AG08396 (cell line): ENCODE measurements at regions not wholly inside any gene's neighbourhood (a gene's known extent, or its start where the extent isn't known, plus 50 kb on each side); places are given as distances from the start of the nearest gene placed in this dataset.

Experiments
- DNase-seq: peaks from one replicate; pipeline ENCODE4 v3.0.0; 2012; ENCODE audit warnings: low spot score, mixed read lengths

DNA sequence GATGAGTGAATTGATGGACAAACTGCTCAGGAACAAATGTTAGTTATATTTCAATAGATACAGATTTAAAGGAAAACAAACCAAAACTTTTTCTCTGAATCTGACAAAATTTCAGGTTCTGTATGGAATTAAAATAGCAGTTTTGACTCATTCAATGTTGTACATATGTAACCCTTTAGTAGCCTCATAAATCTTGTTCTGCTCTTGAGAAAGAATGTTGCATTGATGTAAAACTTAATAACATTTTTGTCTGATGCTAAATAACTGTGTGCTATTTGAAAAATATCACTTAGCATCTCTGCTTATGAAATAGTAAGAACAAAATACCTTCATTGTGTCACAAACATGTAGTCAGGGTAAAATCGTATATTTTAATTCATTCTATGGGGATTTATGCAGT lies 168.9 kb upstream of the NOVA1 start:
- DNase-seq = no peak

DNA sequence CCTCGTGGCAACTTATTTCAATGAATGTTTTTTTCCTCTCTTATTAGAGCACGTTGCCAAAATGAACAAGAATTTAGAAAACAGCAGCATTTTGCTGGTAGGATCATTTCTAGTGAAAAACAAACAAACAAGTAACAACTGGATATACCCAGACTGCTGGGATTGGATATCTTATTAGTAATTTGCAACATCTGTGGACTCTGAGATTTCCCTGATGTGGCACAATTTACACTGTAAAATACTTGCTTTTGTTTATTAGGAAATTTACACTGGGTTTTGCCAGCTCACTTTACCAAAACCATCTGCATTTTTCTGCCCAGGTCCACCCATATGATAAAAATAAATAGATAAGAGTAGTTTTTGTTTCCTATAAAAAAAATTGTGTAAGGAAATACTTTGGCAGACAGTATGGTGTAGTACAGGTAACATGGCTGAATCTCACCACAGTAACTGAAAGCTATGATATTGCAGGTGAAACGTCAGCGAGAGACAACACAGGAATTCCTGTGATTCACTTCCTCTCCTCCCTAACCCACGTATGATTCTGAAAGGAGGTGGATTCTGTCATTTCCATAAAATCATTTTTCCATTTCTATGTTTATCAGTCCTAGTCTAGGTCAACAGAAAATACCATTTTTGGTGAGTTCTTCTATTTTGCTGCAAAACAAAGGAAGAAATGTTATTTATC lies 176.2 kb upstream of the NOVA1 start:
- DNase-seq = no peak

DNA sequence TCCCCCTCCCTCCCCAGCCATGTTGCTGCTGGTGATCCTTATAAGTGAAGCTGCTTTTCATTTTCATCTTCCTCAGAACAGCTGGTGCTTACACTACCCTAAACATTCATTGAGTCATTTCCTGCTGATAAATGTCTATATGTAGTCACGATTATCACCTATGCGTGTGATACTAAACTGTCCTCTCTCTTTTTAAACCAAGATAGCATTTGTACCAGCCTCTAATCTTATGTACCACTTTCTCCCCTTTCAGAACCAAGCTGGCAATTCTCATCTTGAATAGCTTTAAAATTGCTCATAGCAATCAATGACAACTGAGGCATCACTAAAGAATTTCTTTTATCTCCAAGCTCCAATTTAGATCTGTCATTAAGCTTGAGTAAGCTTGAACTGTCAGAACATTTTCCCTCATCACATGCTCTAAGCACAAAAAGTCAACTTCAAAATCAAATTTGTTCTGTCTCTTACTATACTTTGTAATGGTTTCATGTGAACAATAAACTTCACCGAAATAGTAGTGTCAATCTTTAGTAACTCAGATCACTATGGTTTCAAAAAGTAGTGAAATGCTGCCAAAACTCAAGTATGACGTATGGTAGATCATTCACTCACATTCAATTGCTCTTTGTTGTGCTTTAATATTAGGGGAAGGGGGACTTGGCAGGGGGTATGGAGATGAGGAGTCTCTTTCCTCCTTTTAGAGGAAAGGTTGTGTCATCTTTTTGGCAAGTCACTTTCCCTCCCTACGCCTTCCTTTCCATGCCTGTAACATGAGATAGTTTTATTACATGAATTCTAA lies 178.1 kb upstream of the NOVA1 start:
- peak; percentile 3 for DNase-seq

DNA sequence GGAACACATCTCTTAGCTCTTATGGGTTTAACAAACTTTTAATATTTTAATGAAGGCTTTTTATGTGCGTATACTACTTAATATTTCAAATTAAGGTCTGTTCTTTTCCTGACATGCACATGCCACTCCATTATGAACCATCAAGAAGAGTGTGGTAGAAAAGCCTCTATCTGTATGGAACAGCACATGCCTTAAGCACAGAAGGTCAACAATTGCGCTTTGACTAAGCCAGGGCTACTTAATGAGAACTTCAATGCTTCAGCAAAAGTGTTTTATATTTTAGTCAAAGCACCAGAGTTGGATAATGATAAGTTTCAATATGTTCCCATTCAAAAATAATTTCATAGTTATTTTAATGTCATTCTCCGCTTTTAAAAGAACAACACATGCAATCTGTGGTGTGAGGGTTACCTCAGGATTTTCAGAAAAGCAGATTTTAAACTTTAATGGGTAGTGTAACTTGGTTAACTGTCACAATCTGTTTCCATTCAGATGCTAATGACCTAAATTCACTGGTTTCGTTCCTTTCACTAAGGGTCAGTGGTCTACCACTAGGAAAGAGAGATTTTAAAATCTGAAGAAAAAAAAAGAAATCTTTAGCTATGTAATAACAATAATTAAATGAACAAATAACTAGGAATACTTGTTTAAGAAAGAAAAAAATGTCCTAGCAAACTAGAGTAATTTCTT lies 193.4 kb upstream of the NOVA1 start:
- DNase-seq = no peak

DNA sequence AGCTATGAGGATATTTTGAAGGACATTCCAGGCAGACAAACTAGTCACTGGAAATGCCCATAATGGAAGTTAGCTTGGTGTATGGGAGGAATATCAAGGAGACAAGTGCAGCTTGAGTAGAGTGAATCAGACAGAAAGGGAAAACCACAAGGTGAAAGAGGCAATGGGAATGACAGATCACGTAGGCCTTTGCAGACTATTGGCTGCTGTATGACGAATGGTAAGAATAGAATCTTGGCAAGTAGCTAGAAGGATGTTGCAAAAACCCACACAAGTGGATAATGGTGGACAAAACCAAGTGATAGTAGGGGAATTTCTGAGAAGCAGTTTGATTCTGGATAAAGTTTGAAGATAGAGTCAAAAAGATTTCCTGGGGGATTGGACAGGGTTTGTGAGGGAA lies 196.9 kb upstream of the NOVA1 start:
- peak; percentile 2 for DNase-seq

DNA sequence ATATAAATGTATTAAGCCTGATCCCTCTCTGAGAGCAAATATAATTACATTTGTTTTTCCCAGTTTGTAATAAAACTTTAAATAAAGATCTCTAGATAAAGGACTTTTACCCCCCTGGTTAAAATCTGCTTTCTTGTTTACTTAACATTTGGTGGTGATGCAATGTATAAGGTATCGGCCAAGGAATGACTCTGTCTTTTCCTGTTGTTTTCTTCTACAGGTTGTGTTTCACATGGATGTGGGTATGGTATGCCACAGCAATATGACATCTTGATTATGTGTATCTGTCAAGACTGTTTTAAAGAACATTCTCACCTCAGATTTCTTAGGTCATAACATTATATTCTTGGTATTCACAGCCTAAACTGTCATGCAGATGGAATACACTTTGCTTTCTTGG lies 210.6 kb upstream of the NOVA1 start:
- DNase-seq = no peak

DNA sequence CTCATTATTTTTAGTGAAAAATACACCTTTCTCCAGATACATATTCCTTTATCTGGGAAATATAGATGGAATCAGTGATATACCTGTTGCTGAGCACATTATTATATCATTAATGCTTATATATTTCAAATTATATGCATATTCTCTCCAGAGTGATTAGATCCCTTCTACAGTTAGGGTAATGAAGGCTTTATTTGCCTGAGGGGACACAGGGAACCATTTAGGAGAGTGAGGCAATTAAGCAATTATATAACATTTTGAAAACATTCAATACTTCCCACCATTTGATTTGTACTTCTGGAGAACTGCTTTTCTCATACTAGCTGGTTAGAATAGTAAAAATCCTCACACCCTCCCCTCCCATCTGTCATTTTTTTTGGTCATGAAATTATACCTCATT lies 212.8 kb upstream of the NOVA1 start:
- no peak for DNase-seq

DNA sequence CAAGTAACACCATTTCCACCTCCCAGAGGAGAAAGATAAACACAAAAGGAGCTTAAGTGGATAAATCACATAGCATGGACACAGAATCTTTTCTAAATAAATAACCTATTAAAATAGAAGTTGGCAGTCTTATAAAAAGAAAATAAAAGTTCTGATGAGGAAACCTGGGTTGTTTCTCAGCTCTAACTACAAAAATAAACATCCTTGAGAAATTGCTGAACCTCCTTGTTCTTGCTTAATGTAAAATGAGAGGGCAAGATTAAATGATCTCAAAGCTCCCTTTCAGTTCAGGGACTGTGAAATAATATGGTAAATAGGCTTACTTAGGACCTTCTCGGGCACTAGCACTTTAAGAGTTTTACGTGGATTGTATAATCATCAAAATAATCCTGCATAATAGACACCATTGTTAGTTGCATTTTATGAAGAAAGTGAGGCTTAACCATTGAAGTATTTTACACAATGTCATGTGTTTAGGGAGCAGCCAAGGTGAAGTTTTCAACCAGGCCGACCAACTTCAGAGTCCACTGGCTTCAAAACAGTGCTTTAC lies 214.0 kb upstream of the NOVA1 start:
- no peak for DNase-seq

DNA sequence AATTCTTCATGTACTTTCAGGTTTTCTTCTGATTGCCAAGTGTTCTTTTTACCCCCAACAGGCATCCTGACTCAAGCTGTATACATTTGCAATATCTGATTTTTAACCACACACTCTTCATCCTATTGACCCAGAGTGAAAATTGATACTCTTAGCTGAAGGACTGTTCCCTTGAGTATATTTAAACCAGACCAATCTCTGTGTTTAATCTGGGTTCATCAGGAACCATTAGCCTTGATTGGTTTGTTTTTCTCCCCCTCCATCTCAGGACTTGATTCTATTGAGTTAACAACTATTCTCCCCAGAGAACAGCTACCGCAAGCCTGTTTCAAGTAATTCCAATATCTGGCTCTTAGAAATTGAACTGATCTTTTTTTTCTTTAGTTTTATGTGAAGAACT lies 222.3 kb upstream of the NOVA1 start:
- DNase-seq = no peak

DNA sequence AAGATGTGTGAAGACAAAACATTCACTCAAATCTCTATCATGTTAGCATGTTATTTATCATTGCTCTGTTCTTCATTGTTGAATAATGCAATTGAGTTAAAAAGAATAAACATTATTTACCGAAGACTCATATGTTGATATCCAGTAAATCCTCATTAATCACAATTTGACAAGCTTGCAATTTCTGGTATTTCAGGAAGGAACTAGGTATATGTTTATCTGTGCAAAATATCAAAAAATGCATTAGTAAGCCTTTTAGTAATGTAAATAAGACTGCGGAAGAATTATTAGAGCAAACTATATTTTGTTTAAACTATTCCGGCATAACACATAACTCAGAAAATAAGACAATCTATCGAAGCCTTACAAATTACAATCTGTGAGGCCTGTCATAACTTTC lies 222.7 kb upstream of the NOVA1 start:
- no peak for DNase-seq

DNA sequence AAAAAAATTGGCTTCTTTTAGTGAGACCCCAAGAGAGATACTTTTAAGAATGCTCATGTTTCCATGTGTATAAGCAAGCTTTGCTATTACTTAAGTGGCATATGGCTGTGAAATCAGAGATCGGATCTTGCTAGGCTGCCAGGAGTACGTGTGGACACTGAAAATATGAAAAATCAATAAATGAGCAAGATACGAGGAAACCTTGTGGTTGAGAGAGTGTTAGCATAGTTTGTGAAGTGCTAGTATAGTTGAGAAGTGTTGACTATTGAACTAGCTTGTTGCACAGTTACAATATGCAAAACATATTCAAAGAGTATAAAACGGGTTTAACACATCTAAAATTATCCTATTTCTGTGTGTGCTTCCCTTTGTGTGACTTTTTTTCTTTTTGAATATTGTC lies 230.9 kb upstream of the NOVA1 start:
- DNase-seq = no peak

DNA sequence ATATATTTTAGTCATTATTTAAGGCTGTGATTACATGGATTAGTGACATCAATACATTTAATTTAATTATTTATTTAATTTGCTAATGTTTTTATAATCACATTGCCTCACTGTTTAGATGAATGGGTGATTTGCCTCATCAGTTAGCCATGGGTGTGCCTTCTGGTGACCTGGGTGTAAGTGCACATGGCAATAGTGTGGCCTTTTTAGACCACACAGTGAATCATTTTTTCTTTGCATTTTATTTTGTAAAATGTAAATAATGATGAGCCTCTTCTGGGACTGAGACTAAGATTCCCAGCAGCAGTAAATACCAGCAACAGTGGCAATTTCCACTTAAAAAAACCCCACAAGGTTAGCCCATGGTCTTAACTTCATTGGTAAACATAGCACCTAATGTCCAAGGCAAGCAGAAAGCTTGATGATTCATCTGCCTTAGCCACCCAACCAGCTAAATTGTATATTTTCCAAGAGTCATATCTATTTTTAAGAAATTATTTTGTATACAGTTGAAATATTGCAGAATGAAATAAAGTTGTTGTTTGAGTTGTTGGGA lies 235.9 kb upstream of the NOVA1 start:
- no peak for DNase-seq

DNA sequence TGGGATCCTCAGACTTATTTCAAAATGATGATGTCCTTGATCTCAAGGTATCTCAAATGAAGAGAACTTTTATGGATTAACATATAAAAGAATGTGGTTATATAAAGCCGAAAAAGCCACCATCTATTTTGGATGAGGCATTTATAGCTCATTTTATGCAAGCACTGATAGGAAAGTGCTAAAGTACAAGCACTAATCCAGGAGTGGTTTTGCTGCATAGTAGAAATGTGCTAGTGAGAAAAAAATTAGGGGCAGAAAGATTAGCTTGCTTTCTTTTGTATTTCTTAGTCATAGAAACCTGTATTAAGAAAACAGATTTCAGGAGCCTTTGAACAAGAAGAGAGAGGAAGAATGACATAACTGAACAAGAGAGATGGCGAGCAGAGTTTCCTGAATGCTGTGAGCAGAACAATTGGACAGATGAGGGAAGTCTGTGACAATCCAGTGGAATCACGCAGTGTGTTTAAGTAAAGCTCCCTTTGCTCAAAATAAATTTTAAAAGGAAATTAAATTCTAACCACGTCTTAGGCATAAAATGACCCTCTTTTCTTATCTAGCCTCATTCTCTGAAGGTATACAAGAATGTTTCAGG lies 238.2 kb upstream of the NOVA1 start:
- no peak for DNase-seq

DNA sequence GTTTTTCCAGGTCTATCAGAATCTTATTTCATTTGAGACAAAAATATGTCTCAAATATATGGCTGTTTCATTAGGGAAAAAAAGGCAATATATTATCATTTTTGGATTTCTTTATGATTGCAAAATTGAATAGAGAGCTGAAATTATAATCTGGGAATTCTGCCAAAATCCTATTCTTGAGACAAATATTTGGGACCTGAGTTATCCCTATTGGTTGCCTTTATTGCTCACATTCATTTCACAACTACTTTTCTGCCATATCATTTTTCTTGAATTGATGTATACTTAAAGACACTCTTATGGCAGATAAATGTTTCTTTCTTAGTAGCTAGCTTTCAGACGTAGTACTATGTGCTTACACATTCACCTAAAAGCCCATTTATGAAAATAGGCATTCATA lies 241.6 kb upstream of the NOVA1 start:
- no peak for DNase-seq

DNA sequence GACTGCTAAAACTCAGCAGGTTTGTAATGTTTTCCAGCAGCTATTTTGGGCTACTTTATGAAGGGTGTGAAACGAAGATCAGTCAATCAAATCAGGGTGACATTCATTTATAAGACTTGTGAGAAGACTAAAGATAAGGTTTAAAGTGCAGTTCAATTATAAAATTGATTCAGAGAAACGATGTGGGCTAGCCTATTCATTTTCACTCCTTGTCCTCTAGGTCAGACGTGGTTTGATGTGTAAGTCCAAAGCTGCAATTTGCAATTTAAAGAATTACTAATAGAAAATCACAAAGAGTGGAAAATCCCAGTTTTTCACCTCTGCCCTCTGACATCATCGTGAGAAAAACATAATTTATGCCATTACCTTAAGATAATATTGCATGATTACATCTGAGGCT lies 243.5 kb upstream of the NOVA1 start:
- no peak for DNase-seq

DNA sequence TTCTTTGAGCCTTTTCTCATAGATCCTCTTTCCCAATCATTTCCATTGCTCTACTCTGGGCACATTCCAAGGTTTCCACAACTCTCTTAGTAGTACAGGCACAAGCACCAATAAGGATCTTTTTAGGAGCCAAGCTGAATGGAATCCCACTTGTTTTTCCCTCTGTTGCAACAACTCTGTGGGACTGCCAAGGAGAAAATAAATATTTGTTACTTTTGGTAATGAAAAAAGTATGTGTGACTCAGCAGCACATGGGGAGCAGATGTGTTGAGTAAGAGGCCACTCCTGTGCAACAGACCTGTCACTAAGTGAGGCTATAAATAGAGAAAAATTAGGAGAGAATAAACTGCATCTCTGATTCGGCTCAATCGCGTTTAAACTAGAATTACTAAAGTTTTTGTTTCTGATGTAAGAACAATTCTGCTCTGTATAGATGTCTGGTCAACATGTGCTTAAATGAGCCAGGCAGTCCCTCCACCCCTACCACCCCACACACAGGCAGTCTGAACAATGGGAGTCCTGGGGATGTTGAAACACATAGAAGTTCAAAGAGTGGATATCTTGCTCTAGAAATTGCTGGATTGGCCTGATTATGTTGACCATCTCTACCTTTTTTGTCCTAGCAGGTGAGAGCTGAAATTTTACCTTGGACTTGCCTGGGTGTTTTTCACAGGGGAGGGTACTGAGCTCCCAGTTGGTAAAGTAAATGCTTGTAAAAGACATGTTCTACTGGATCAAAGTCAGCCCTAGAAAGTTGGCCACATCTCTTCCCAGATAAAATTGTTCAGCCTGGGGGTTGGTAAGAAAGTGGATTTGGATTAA lies 244.3 kb upstream of the NOVA1 start:
- peak; percentile 30 for DNase-seq

DNA sequence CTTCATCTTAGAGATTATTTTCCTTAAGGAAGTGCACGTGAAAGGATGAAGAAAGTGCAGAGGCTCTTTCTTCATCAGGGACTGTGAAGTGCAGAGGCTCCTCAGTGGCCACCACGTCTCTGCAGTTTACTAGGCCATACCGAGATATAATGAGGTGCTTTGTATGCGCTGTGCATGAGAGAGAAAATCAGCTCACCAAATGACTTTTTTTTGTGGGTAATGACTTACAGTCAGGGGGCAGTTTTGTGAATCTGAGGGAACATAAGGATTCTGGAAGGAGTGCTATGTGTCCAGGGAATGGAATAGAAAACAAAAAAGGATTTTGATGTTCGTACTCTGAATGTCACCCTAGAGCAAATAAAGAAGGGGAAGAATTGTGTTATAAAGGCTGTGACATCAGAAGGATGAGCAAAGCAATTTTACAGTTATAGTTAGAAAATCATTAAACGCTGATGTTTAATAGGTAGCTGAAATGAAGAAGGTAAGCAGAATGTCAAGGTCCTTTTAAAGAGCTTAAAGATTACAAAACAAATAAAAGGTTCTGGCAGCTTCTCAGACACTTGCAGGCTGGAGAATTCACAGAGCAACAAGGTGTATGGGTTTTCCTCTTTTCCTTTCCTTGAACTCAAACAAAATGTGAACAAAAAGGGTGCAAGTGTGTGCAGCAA lies 247.5 kb upstream of the NOVA1 start:
- DNase-seq = no peak

DNA sequence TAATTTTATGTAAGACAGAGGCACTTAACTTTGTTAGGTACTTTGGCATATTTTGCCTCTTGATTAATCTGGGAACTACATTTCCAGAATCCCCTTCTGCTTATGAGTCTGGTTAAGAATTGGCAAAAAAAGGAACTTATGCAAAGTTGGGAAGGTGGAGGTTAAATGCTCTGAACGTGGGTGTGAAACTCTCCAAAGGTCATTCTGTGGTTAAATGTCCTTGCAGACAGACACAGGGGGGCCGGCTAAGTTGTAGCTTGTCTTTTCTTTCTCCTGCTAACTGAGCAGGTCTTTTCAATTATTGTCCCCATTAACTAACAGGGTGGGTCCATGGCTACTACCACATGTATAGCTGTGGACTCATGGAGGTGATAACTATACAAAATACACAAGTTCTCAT lies 248.6 kb upstream of the NOVA1 start:
- no peak for DNase-seq

DNA sequence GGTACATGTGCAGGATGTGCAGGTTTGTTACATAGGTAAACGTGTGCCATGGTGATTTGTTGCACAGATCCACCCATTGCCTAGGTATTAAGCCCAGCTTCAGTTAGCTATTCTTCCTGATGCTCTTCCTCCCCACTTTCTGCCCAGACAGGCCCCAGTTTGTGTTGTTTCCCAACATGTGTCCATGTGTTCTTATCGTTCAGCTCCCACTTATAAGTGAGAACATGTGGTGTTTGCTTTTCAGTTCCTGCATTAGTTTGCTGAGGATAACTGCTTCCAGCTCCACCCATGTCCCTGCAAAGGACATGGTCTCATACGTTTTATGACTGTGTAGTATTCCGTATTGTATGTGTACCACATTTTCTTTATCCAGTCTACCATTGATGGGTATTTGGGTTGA lies 251.7 kb upstream of the NOVA1 start:
- DNase-seq = no peak

DNA sequence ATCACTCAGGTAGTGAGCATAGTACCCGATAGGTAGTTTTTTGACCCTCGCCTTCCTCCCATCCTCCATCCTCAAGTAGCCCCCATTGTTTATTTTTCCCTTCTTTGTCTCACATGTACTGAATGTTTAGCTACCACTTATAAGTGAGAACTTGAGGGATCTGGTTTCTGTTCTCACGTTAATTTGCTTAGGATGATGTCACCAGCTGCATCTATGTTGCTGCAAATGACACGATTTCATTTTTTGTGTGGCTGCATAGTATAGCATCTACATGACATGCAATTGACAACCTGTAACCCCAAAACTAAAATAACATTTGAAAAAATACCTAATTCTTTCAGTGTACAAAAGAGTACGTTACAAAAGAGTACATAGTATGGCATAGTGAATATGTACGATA lies 254.0 kb upstream of the NOVA1 start:
- no peak for DNase-seq
